HUES48 (cell line): ENCODE measurements at regions not wholly inside any gene's neighbourhood (a gene's known extent, or its start where the extent isn't known, plus 50 kb on each side); places are given as distances from the start of the nearest gene placed in this dataset.

Experiments
- H3K27ac ChIP-seq: one replicate; pipeline ENCODE4 v1.7.0; 2013; ENCODE audit warnings: low read depth, low read length, inconsistent platforms
- H3K27me3 ChIP-seq: 2 replicates; pipeline ENCODE4 v1.6.1; 2013; ENCODE audit warnings: mild to moderate bottlenecking, low read length; ENCODE audit not compliant: control insufficient read depth, insufficient read depth
- H3K36me3 ChIP-seq: 2 replicates; pipeline ENCODE4 v1.6.1; 2013; ENCODE audit warnings: low read length; ENCODE audit not compliant: control insufficient read depth, insufficient read depth
- H3K4me1 ChIP-seq: 2 replicates; pipeline ENCODE4 v1.6.1; 2013; ENCODE audit warnings: mild to moderate bottlenecking, low read length; ENCODE audit not compliant: control insufficient read depth, insufficient read depth
- H3K4me3 ChIP-seq: 2 replicates; pipeline ENCODE4 v1.5.1; 2013; ENCODE audit warnings: mild to moderate bottlenecking, low read depth, low read length
- H3K9ac ChIP-seq: 2 replicates; pipeline ENCODE4 v1.6.1; 2013; ENCODE audit warnings: mild to moderate bottlenecking, low read depth, low read length, moderate library complexity
- H3K9me3 ChIP-seq: 2 replicates; pipeline ENCODE4 v1.6.1; 2013; ENCODE audit warnings: low read length; ENCODE audit not compliant: control insufficient read depth, insufficient read depth

DNA sequence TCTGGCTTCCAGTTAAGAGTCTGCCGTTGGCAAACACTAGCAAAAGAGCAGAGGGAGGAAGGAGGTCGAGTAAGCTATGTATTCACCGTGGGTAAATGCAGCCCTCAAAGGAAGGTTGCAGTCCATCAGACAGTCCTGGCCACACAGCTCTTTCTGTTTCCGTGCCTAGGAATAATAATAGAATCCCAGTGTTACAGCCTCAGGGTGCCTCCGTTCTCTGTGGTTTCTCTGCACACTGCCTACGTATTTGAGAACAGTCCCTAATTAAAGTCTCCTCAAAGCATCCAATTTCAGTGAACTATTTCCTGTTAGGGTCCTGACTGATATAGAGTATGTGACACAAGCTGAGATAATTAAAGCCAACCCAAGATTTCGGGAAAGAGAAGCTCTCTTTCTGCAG is 176.7 kb downstream of the GPAM start:
- Histone ChIP-seq H3K27me3 (no peaks in the 10 kb centered on the region), H3K9ac (no peak overlapping the region), H3K4me3 (no peak overlapping the region), H3K36me3 (no peaks in the 10 kb centered on the region), H3K4me1 (no peaks in the 10 kb centered on the region), H3K27ac (no peak overlapping the region), H3K9me3 (no peaks in the 10 kb centered on the region)

DNA sequence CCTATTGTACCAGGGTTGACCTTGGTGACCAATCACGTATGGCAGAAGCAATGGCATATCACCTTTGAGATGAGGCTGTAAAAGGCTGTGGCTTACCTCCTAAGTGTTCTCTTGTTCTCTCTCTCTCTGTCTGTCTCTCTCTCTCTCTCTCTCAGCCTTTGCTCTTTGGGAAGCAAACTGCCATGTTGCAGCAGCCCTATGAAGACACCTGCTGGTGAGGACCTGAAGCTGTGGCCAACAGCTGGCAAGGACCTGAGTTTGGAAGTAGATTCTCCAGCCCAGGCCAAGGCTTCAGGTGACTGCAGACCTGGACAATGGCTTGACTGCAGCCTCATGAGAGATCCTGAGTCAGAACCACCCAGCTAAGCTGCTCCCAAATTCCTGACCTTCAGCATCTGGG is 161.4 kb downstream of the GPAM start:
- H3K36me3 ChIP-seq = no peaks in the 10 kb centered on the region
- H3K4me3 ChIP-seq = no peak overlapping the region
- H3K9ac ChIP-seq = no peak overlapping the region
- H3K9me3 ChIP-seq = no peaks in the 10 kb centered on the region
- no peak overlapping the region for H3K27ac ChIP-seq
- no peaks in the 10 kb centered on the region for H3K27me3 ChIP-seq
- H3K4me1 ChIP-seq = no peaks in the 10 kb centered on the region

DNA sequence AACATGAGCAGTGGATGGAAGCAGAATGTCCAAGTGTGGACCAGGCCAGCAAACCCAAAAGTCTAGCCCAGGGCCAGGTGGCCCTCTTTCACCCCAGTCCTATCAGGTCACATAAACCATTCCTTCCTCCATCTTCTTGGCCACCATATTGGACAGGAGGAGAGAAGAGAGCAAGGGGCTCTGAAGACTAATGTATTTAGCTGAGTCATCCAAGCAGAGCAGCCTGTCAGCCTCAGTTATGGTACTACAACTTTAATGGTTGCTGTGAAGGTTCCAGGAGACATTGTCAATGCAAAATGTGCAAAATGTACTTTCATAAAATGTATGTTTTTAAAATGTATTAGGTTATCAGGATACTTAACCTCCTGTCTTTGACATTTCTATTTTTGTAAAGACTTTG is 159.5 kb downstream of the GPAM start:
- no peaks in the 10 kb centered on the region for H3K4me1 ChIP-seq
- no peaks in the 10 kb centered on the region for H3K9me3 ChIP-seq
- no peaks in the 10 kb centered on the region for H3K27me3 ChIP-seq
- H3K9ac ChIP-seq = no peak overlapping the region
- no peaks in the 10 kb centered on the region for H3K36me3 ChIP-seq
- H3K27ac ChIP-seq = no peak overlapping the region
- H3K4me3 ChIP-seq = no peak overlapping the region

DNA sequence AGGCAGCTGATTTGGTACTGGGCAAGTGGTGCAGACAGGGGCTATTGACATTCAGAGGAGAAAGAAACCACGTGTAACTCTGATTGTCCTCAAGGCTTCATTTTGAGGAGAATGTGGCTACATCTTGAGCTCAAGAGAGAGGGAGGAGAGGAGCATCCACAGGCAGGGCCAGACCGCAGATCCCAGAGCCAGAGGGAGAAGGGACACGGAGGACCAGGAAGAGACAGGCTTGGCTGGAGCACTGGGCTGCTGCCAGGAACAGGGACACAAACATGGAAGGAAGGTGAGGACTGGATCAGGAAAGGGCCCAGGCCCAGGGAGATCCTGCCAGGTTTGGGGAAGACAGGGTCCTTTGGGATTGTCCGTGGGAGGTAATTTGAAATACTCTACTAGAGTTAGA is 158.3 kb downstream of the GPAM start:
- no peaks in the 10 kb centered on the region for H3K27me3 ChIP-seq
- H3K9ac ChIP-seq = no peak overlapping the region
- no peak overlapping the region for H3K27ac ChIP-seq
- no peaks in the 10 kb centered on the region for H3K36me3 ChIP-seq
- no peaks in the 10 kb centered on the region for H3K4me1 ChIP-seq
- H3K4me3 ChIP-seq = no peak overlapping the region
- no peaks in the 10 kb centered on the region for H3K9me3 ChIP-seq

DNA sequence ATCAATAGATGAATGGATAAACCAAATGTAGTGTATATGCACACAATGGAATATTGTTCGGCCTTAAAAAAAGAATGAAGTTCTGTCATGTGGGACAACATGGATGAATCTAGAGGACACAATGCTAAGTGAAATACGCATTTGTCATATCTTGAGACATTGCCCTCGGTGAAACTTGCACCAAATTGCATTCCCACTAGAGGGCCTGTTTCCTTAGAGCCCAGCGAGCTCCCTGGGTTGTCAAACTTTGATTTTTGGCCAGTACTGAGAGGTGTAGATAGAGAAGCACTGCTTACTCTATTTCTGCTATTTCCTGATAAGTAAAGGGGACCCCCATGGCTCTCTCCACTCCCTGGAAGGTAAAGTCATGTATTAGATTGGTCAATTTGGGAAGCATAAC is 157.1 kb downstream of the GPAM start:
- no peaks in the 10 kb centered on the region for H3K36me3 ChIP-seq
- H3K27me3 ChIP-seq = no peaks in the 10 kb centered on the region
- H3K4me3 ChIP-seq = no peak overlapping the region
- H3K9ac ChIP-seq = no peak overlapping the region
- H3K27ac ChIP-seq = no peak overlapping the region
- H3K9me3 ChIP-seq = peaks cover 6% of the 10 kb centered on the region; the same call in 1 of the 2 replicates
- H3K4me1 ChIP-seq = no peaks in the 10 kb centered on the region

DNA sequence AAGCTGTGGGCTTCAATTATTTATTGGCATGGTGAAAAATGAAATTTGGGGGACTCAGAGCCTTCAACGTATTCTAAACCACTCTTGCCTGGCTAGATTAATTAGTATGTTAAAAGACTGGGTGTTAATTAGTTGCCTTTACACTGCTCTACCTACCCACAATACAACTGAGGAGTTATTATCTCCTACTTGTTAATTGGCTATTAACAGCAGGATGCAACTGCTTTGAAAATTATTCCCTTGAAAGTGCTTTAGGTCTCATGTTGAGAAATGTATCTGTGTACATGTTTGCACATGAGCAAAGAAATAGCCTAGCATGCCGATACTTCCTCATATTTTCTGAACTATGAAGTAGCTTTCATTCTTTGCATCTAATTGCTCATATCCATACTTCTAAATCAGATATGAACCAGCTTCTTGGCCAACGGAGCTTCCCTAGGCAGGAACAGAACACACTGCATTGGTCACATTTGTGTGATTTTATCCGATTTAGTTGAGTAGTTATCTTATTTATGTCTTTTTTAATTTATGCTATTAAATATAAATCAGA is 155.8 kb downstream of the GPAM start:
- Histone ChIP-seq H3K9me3 (peaks cover 8% of the 10 kb centered on the region), H3K4me1 (no peaks in the 10 kb centered on the region), H3K9ac (no peak overlapping the region), H3K36me3 (no peaks in the 10 kb centered on the region), H3K27me3 (no peaks in the 10 kb centered on the region), H3K27ac (no peak overlapping the region), H3K4me3 (no peak overlapping the region)

DNA sequence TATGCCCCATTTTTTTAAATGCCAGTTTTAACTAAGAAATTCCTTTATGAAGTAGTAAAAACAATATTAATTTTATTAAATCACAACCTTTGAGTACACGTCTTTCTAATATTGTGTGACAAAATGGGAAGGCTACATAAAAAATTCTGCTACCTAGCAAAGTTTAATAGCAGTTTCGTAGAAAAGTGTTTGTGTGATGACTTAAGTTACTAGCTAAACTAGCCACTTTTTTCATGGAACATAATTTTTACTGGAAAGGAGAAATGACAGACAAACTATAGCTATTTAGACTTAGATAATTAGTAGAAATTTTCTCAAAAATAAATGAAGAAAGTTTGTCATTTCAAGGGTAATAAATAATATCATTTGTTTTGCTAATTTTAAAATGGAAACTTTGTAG is 153.1 kb downstream of the GPAM start:
- Histone ChIP-seq H3K4me1 (no peaks in the 10 kb centered on the region), H3K4me3 (no peak overlapping the region), H3K27me3 (no peaks in the 10 kb centered on the region), H3K9ac (no peak overlapping the region), H3K27ac (no peak overlapping the region), H3K36me3 (no peaks in the 10 kb centered on the region), H3K9me3 (peaks cover 10% of the 10 kb centered on the region)

DNA sequence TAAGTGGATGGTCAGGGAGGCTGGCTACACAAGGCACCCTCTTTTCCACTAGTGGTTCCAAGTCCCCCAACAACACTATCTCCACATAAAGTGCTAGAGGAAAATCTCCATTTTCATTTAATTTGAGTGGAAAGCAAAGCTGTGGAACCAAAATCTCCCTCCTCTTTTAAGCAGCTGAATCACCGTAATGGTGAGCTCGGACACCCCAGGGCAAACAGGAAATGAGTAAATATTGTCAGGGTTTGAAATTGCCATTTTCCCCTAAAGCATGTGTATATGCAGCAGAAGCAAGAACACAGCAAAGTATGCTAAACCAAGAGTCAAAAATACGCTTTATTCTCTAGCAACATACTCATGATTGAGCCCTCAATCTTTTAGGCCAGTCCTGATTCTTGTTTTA is 143.7 kb downstream of the GPAM start:
- no peak overlapping the region for H3K4me3 ChIP-seq
- H3K27ac ChIP-seq = no peak overlapping the region
- no peaks in the 10 kb centered on the region for H3K4me1 ChIP-seq
- H3K9me3 ChIP-seq = 0 out of 2 replicates have a peak, but pooled peaks cover 4% of the 10 kb centered on the region
- H3K9ac ChIP-seq = no peak overlapping the region
- H3K27me3 ChIP-seq = no peaks in the 10 kb centered on the region
- no peaks in the 10 kb centered on the region for H3K36me3 ChIP-seq

DNA sequence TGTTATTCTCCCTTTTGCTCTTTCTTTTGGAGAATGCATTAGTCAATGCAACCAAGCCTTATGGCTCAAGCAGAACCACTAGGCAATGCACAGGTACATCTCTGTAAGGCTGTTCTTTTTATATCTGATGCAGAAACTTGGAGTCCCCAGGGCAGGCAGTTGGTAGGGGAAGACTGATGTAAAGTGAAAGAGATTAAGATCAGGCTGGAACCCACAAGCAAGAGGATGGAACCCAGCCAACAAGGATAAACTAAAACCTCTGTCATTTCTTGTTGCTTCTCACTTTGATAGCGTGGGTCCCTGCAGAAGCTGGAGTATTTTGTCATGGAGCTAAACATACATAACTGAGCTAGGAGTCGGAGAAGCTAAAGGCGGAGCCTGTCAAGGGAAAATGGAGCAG is 142.9 kb downstream of the GPAM start:
- Histone ChIP-seq H3K27ac (no peak overlapping the region), H3K4me1 (no peaks in the 10 kb centered on the region), H3K9me3 (no peaks in the 10 kb centered on the region), H3K4me3 (no peak overlapping the region), H3K9ac (no peak overlapping the region), H3K36me3 (no peaks in the 10 kb centered on the region), H3K27me3 (no peaks in the 10 kb centered on the region)

DNA sequence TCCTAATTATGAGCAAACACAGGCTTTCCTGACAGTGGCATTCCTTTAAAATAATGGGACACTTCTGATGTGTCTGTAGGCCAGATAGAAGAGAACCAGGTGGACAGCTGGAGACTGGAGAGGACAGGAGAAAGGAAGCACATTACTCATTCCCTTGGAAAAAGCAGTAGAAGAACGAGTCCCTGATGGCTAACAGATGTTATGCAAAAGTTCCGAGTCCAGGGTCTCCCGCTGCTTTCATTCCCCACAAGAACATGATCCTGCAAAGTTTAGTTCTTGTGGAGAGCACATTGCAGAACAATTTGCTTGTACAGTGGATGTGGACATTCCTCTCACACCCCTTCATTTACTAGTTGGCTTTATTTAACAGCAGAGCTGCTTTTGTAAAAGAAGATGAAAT is 137.6 kb downstream of the GPAM start:
- H3K9me3 ChIP-seq = no peaks in the 10 kb centered on the region
- H3K4me1 ChIP-seq = no peaks in the 10 kb centered on the region
- H3K27me3 ChIP-seq = no peaks in the 10 kb centered on the region
- no peak overlapping the region for H3K27ac ChIP-seq
- no peaks in the 10 kb centered on the region for H3K36me3 ChIP-seq
- H3K9ac ChIP-seq = no peak overlapping the region
- no peak overlapping the region for H3K4me3 ChIP-seq

DNA sequence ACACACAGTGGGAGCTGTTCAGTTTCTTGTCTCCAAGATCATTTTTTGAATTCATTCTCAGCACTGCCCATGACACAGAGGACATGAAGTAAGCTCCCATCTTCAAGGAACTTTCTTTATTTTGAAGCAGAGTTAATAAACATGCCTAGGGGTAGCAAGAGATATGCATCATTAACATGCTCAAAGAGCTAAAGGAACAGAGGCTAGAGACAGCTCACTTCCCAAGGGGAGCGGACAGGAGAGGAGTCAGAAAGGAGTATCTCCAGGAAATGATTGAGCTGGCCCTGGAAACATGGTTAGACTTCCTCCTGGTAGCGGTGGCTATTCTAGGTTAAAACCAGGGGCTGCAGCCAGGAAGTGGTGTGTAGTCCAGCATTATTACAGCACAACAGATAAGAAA is 135.9 kb downstream of the GPAM start:
- H3K27me3 ChIP-seq = no peaks in the 10 kb centered on the region
- H3K4me3 ChIP-seq = no peak overlapping the region
- H3K4me1 ChIP-seq = no peaks in the 10 kb centered on the region

DNA sequence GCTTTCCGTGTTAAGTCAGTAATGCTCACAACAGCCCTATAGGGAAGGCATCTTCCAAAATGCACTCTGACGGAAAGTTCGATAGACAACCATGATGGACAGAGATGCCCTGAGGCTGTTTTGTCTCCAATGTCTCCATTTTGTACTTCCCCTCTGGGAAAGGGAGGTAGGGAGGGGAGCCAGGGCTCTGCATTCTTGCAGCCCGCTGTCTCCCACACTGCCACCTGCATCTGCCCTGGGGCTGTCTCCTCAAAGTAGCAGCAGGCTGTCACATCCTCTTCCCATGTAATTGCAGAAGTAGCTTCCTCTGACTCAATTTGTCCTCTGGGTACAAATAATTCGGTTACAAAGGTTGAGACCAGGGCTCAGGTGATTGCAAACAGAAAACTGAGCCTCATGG is 131.4 kb downstream of the GPAM start:
- Histone ChIP-seq H3K27me3 (no peaks in the 10 kb centered on the region; the same call in 1 of the 2 replicates), H3K4me3 (no peak overlapping the region)

More for the DNA sequence above, 135.9 kb downstream of the GPAM start:
- Histone ChIP-seq H3K9me3 (no peaks in the 10 kb centered on the region), H3K27ac (no peak overlapping the region), H3K9ac (no peak overlapping the region), H3K36me3 (no peaks in the 10 kb centered on the region)

More for the DNA sequence above, 131.4 kb downstream of the GPAM start:
- H3K36me3 ChIP-seq = no peaks in the 10 kb centered on the region
- H3K9me3 ChIP-seq = no peaks in the 10 kb centered on the region
- H3K27ac ChIP-seq = no peak overlapping the region
- H3K9ac ChIP-seq = no peak overlapping the region
- H3K4me1 ChIP-seq = no peaks in the 10 kb centered on the region
